Spinal cord (tissue), 9 donors: ENCODE measurements at regions not wholly inside any gene's neighbourhood (a gene's known extent, or its start where the extent isn't known, plus 50 kb on each side); places are given as distances from the start of the nearest gene placed in this dataset.
"Not testable (repeated sequence)": the region's sequence is repeated elsewhere in the genome, so short reads cannot be mapped to it uniquely, and the experiment has no call there.

ENCODE experiments used
- DNase-seq, 6 donors: peaks; one replicate each; pipeline versions ENCODE4 v3.0.0 to v3.0.0-alpha.2; 2013 to 2015; ENCODE audit warnings: low spot score in 6 of 6, low read depth in 4 of 6
- H3K27ac ChIP-seq: one replicate; pipeline ENCODE4 v1.5.1; 2013; ENCODE audit warnings: low read depth, low read length, control low read depth
- H3K27me3 ChIP-seq: one replicate; pipeline ENCODE4 v1.6.1; 2013; ENCODE audit warnings: low read length; ENCODE audit not compliant: control insufficient read depth, insufficient read depth
- H3K36me3 ChIP-seq: one replicate; pipeline ENCODE4 v1.6.1; 2013; ENCODE audit warnings: low read length; ENCODE audit not compliant: control insufficient read depth, insufficient read depth
- H3K4me1 ChIP-seq: one replicate; pipeline ENCODE4 v1.6.1; 2013; ENCODE audit warnings: low read length; ENCODE audit not compliant: control insufficient read depth, insufficient read depth
- H3K4me3 ChIP-seq: one replicate; pipeline ENCODE4 v1.5.1; 2013; ENCODE audit warnings: low read depth, low read length, control low read depth
- H3K9me3 ChIP-seq: one replicate; pipeline ENCODE4 v1.6.1; 2013; ENCODE audit warnings: low read length; ENCODE audit not compliant: control insufficient read depth, insufficient read depth
- WGBS: methylation state at CpG from one replicate; pipeline ENCODE4 v1.1.5; 2013; ENCODE audit warnings: missing lambda C conversion rate; ENCODE audit not compliant: insufficient coverage; 5-methylcytosine and 5-hydroxymethylcytosine counted together
- donor health status: healthy.

- H3K27me3 ChIP-seq = no peaks in the 10 kb centered on the region
- no peaks in the 10 kb centered on the region for H3K9me3 ChIP-seq
- H3K27ac ChIP-seq = no peak overlapping the region
- DNase-seq = no peak
- H3K4me1 ChIP-seq = no peaks in the 10 kb centered on the region
- H3K36me3 ChIP-seq = no peaks in the 10 kb centered on the region
- WGBS = no CpG with 5 or more reads among the region's 1 CpG
- H3K4me3 ChIP-seq = no peak overlapping the region
These were observed 80.2 kb upstream of the TMEM229A start for GRCh38 chr7:124113045-124113444.

- no peak overlapping the region for H3K27ac ChIP-seq
- no peaks in the 10 kb centered on the region for H3K27me3 ChIP-seq
- H3K4me1 ChIP-seq = no peaks in the 10 kb centered on the region
- H3K4me3 ChIP-seq = no peak overlapping the region
- no peaks in the 10 kb centered on the region for H3K36me3 ChIP-seq
- no peak for DNase-seq
- 33% methylated on average over 1 of the region's 2 CpGs for WGBS
- no peaks in the 10 kb centered on the region for H3K9me3 ChIP-seq
These were observed 73.7 kb upstream of the TMEM229A start for GRCh38 chr7:124106575-124106974.

GRCh38 chr7:124101173-124101768 lies 68.4 kb upstream of the TMEM229A start:
- Histone ChIP-seq H3K36me3 (no peaks in the 10 kb centered on the region), H3K27me3 (no peaks in the 10 kb centered on the region), H3K9me3 (no peaks in the 10 kb centered on the region), H3K4me3 (no peak overlapping the region), H3K27ac (no peak overlapping the region), H3K4me1 (no peaks in the 10 kb centered on the region)
- WGBS = no CpG with 5 or more reads among the region's 5 CpGs
- DNase-seq = peak in 5 of 6 donors; percentile 5 to 62 (median 13)

- H3K27ac ChIP-seq = no peak overlapping the region
- H3K27me3 ChIP-seq = no peaks in the 10 kb centered on the region
- no peak overlapping the region for H3K4me3 ChIP-seq
- H3K9me3 ChIP-seq = no peaks in the 10 kb centered on the region
- no peak for DNase-seq
- no peaks in the 10 kb centered on the region for H3K36me3 ChIP-seq
- no CpG with 5 or more reads among the region's 3 CpGs for whole genome bisulfite sequencing
- no peaks in the 10 kb centered on the region for H3K4me1 ChIP-seq
These were observed 67.3 kb upstream of the TMEM229A start for GRCh38 chr7:124100190-124100589.

- not testable (repeated sequence) for DNase-seq, H3K9me3 ChIP-seq, H3K27me3 ChIP-seq, H3K36me3 ChIP-seq, H3K27ac ChIP-seq, H3K4me1 ChIP-seq, H3K4me3 ChIP-seq
- 96% methylated on average over 5 of the region's 10 CpGs for WGBS
These were observed 66.7 kb upstream of the TMEM229A start for GRCh38 chr7:124099585-124099984.

GRCh38 chr7:124089621-124090020 lies 56.8 kb upstream of the TMEM229A start:
- Histone ChIP-seq H3K4me1 (no peaks in the 10 kb centered on the region), H3K4me3 (no peak overlapping the region), H3K27me3 (no peaks in the 10 kb centered on the region), H3K36me3 (no peaks in the 10 kb centered on the region), H3K9me3 (no peaks in the 10 kb centered on the region), H3K27ac (no peak overlapping the region)
- WGBS = no CpG with 5 or more reads among the region's 2 CpGs
- no peak for DNase-seq

GRCh38 chr7:124088590-124088989 lies 55.7 kb upstream of the TMEM229A start:
- H3K4me1 ChIP-seq = no peaks in the 10 kb centered on the region
- H3K27me3 ChIP-seq = no peaks in the 10 kb centered on the region
- no peak overlapping the region for H3K27ac ChIP-seq
- no peaks in the 10 kb centered on the region for H3K9me3 ChIP-seq
- no peak for DNase-seq
- WGBS = no CpG with 5 or more reads among the region's 1 CpG
- no peaks in the 10 kb centered on the region for H3K36me3 ChIP-seq
- no peak overlapping the region for H3K4me3 ChIP-seq

- no peaks in the 10 kb centered on the region for H3K36me3 ChIP-seq
These were observed 54.0 kb upstream of the TMEM229A start for GRCh38 chr7:124086843-124087242.

GRCh38 chr7:124085179-124085578 lies 52.3 kb upstream of the TMEM229A start:
- Histone ChIP-seq H3K9me3 (no peaks in the 10 kb centered on the region), H3K27ac (no peak overlapping the region), H3K4me3 (no peak overlapping the region), H3K27me3 (no peaks in the 10 kb centered on the region), H3K36me3 (no peaks in the 10 kb centered on the region), H3K4me1 (no peaks in the 10 kb centered on the region)
- 10% methylated on average over 2 of the region's 4 CpGs for WGBS
- peak in 5 of 6 donors; percentile 11 to 83 (median 17) for DNase-seq

More at GRCh38 chr7:124086843-124087242, 54.0 kb upstream of the TMEM229A start:
- Histone ChIP-seq H3K27me3 (no peaks in the 10 kb centered on the region), H3K27ac (no peak overlapping the region), H3K4me3 (no peak overlapping the region), H3K9me3 (no peaks in the 10 kb centered on the region), H3K4me1 (no peaks in the 10 kb centered on the region)
- 88% methylated on average over 2 of the region's 2 CpGs for WGBS
- no peak for DNase-seq

- Histone ChIP-seq H3K4me3 (no peak overlapping the region), H3K27ac (no peak overlapping the region), H3K27me3 (no peaks in the 10 kb centered on the region), H3K36me3 (no peaks in the 10 kb centered on the region), H3K4me1 (no peaks in the 10 kb centered on the region), H3K9me3 (no peaks in the 10 kb centered on the region)
- WGBS = 92% methylated on average over 2 of the region's 3 CpGs
- no peak for DNase-seq
These were observed 51.2 kb upstream of the TMEM229A start for GRCh38 chr7:124084024-124084423.
